Testis (tissue), 2 donors: ENCODE measurements at regions not wholly inside any gene's neighbourhood (a gene's known extent, or its start where the extent isn't known, plus 50 kb on each side); places are given as distances from the start of the nearest gene placed in this dataset.

ENCODE experiments used
- CTCF ChIP-seq, 3 experiments: fragments of 450-650 bp in 2 of 3; fragments of 200-600 bp in 1 of 3; sonication (generic) in 1 of 3; IDR thresholded peaks; one replicate each; pipeline ENCODE4 v1.5.1; 2016 to 2019; ENCODE audit warnings: antibody characterized with exemption in 3 of 3, mild to moderate bottlenecking in 2 of 3, moderate library complexity in 1 of 3
- POLR2A ChIP-seq: fragments of 450-650 bp; IDR thresholded peaks from one replicate; pipeline ENCODE4 v1.6.1; 2017; ENCODE audit warnings: antibody characterized with exemption, mild to moderate bottlenecking, moderate library complexity

GRCh38 chr14:100645196-100645981, 58.2 kb upstream of the BEGAIN start:
- TF ChIP-seq CTCF (IDR thresholded peaks at IDR 0.05) (peak; percentile 69 to 82 (median 77)), POLR2A (no peak)
